SU-DHL-6 (cell line): ENCODE measurements at regions not wholly inside any gene's neighbourhood (a gene's known extent, or its start where the extent isn't known, plus 50 kb on each side); places are given as distances from the start of the nearest gene placed in this dataset.

Experiments
- H2AFZ ChIP-seq: fragments of 200-600 bp; sonication (generic); 2 replicates; pipeline ENCODE4 v1.6.1; 2014; ENCODE audit warnings: low read depth, mild to moderate bottlenecking, moderate library complexity, mixed read lengths, antibody characterized with exemption, low read length; ENCODE audit not compliant: severe bottlenecking
- H3F3A ChIP-seq: fragments of 200-600 bp; shearing (Covaris generic); 2 replicates; pipeline ENCODE4 v1.6.0; 2016; ENCODE audit warnings: antibody characterized with exemption, mild to moderate bottlenecking; ENCODE audit not compliant: insufficient read depth
- H3K27ac ChIP-seq: fragments of 200-600 bp; sonication (generic); 2 replicates; pipeline ENCODE4 v1.5.1; 2016; ENCODE audit warnings: low read depth, mild to moderate bottlenecking, low read length, moderate library complexity, mixed read lengths
- H3K27me3 ChIP-seq: fragments of 200-600 bp; sonication (generic), shearing (Covaris generic); 2 replicates; pipeline ENCODE4 v1.6.0; 2014; ENCODE audit warnings: mild to moderate bottlenecking, low read length
- H3K36me3 ChIP-seq: fragments of 200-600 bp; sonication (generic); 2 replicates; pipeline ENCODE4 v1.6.1; 2014; ENCODE audit warnings: mild to moderate bottlenecking, low read length, mixed read lengths
- H3K4me2 ChIP-seq: fragments of 300-600, 200-600 bp; shearing (Covaris generic), sonication (generic); 2 replicates; pipeline ENCODE4 v1.6.0; 2014; ENCODE audit warnings: low read length, low read depth, mild to moderate bottlenecking; ENCODE audit not compliant: poor library complexity, severe bottlenecking
- H3K4me3 ChIP-seq: fragments of 200-600 bp; sonication (generic); 2 replicates; pipeline ENCODE4 v1.5.1; 2014; ENCODE audit warnings: antibody characterized with exemption, low read length, mild to moderate bottlenecking, mixed read lengths; ENCODE audit not compliant: insufficient read depth, poor library complexity, severe bottlenecking
- H3K79me2 ChIP-seq: fragments of 200-600 bp; sonication (generic); 2 replicates; pipeline ENCODE4 v1.6.1; 2014; ENCODE audit warnings: mild to moderate bottlenecking, low read length, moderate library complexity; ENCODE audit not compliant: insufficient read depth
- H3K9ac ChIP-seq: fragments of 200-600 bp; sonication (generic); 2 replicates; pipeline ENCODE4 v1.7.0; 2014; ENCODE audit warnings: mild to moderate bottlenecking, low read length
- H3K9me2 ChIP-seq: fragments of 200-600 bp; sonication (generic); replicated peaks from 2 replicates; pipeline ENCODE4 v1.6.1; 2014; ENCODE audit warnings: low read length; ENCODE audit not compliant: insufficient read depth
- H3K9me3 ChIP-seq: fragments of 200-600 bp; sonication (generic); 2 replicates; pipeline ENCODE4 v1.6.1; 2014; ENCODE audit warnings: low read length, mixed read lengths; ENCODE audit not compliant: insufficient read depth
- H4K20me1 ChIP-seq: fragments of 200-600 bp; sonication (generic); 2 replicates; pipeline ENCODE4 v1.6.1; 2014; ENCODE audit warnings: low read depth, mild to moderate bottlenecking, antibody characterized with exemption, low read length, moderate library complexity, mixed read lengths
- CTCF ChIP-seq: fragments of 200-600 bp; sonication (generic); IDR thresholded peaks from one replicate; pipeline ENCODE4 v1.5.1; 2017; ENCODE audit warnings: antibody characterized with exemption, mild to moderate bottlenecking, low read length, moderate library complexity; ENCODE audit not compliant: insufficient read depth, poor library complexity, severe bottlenecking
- EZH2phosphoT487 ChIP-seq: fragments of 200-600 bp; sonication (generic), shearing (Covaris generic); conservative IDR thresholded peaks from 2 replicates; pipeline ENCODE4 v1.6.1; 2018; ENCODE audit warnings: mild to moderate bottlenecking, antibody characterized with exemption, low read length, moderate library complexity, mixed read lengths

- TF ChIP-seq CTCF (no peak), EZH2phosphoT487 (no peak)
- no peaks in the 10 kb centered on the region for H3K9me2 ChIP-seq
These were observed 109.8 kb upstream of the TRIM2 start for GRCh38 chr4:153094435-153094834.

GRCh38 chr4:153095448-153096204 lies 108.6 kb upstream of the TRIM2 start:
- Histone ChIP-seq H3K79me2 (no peaks in the 10 kb centered on the region), H2AFZ (no peak overlapping the region), H3K27ac (no peak overlapping the region), H3K9me2 (no peaks in the 10 kb centered on the region), H3K36me3 (no peaks in the 10 kb centered on the region), H3K9ac (no peak overlapping the region), H3F3A (no peaks in the 10 kb centered on the region), H3K9me3 (no peaks in the 10 kb centered on the region), H3K4me2 (no peak overlapping the region), H4K20me1 (no peaks in the 10 kb centered on the region), H3K27me3 (no peaks in the 10 kb centered on the region), H3K4me3 (no peak overlapping the region)
- TF ChIP-seq EZH2phosphoT487 (no peak), CTCF (no peak)

More at GRCh38 chr4:153094435-153094834, 109.8 kb upstream of the TRIM2 start:
- H3K36me3 ChIP-seq, result no peaks in the 10 kb centered on the region
- no peaks in the 10 kb centered on the region for H3F3A ChIP-seq
- H3K79me2 ChIP-seq, result no peaks in the 10 kb centered on the region
- no peaks in the 10 kb centered on the region for H3K9me3 ChIP-seq
- H3K27me3 ChIP-seq, result no peaks in the 10 kb centered on the region
- H3K4me3 ChIP-seq, result no peak overlapping the region
- no peak overlapping the region for H2AFZ ChIP-seq
- no peak overlapping the region for H3K27ac ChIP-seq
- no peak overlapping the region for H3K9ac ChIP-seq
- H3K4me2 ChIP-seq, result no peak overlapping the region
- H4K20me1 ChIP-seq, result no peaks in the 10 kb centered on the region

GRCh38 chr4:153096344-153096743 lies 107.9 kb upstream of the TRIM2 start:
- Histone ChIP-seq H4K20me1 (no peaks in the 10 kb centered on the region), H3K9me3 (no peaks in the 10 kb centered on the region), H3K79me2 (no peaks in the 10 kb centered on the region), H3K9ac (no peak overlapping the region), H3K9me2 (no peaks in the 10 kb centered on the region), H2AFZ (no peak overlapping the region), H3K27me3 (no peaks in the 10 kb centered on the region), H3K27ac (no peak overlapping the region), H3K4me2 (no peak overlapping the region), H3K36me3 (no peaks in the 10 kb centered on the region), H3K4me3 (no peak overlapping the region), H3F3A (no peaks in the 10 kb centered on the region)
- no peak for TF ChIP-seq EZH2phosphoT487
- no peak for TF ChIP-seq CTCF
